ENCODE measurements at regions not wholly inside any gene's neighbourhood (a gene's known extent, or its start where the extent isn't known, plus 50 kb on each side); places are given as distances from the start of the nearest gene placed in this dataset.

GRCh38 chr22:49033616-49034015 lies 794.1 kb downstream of the BRD1 start:
- H3K27me3 ChIP-seq (ENCODE audit: insufficient read depth, poor library complexity, severe bottlenecking), result no peaks in the 10 kb centered on the region
- DNase-seq (ENCODE audit: low read depth in 1 of 2, low spot score in 1 of 2), result no peak
- TF ChIP-seq SPI1 (IDR thresholded peaks at IDR 0.05; ENCODE audit: borderline replicate concordance, low read depth) (no peak), GABPA (IDR thresholded peaks at IDR 0.05; ENCODE audit: low read depth) (no peak), POLR2AphosphoS5 (IDR thresholded peaks at IDR 0.05; ENCODE audit: low read depth) (no peak)
- TF ChIP-seq, protein P1, sequence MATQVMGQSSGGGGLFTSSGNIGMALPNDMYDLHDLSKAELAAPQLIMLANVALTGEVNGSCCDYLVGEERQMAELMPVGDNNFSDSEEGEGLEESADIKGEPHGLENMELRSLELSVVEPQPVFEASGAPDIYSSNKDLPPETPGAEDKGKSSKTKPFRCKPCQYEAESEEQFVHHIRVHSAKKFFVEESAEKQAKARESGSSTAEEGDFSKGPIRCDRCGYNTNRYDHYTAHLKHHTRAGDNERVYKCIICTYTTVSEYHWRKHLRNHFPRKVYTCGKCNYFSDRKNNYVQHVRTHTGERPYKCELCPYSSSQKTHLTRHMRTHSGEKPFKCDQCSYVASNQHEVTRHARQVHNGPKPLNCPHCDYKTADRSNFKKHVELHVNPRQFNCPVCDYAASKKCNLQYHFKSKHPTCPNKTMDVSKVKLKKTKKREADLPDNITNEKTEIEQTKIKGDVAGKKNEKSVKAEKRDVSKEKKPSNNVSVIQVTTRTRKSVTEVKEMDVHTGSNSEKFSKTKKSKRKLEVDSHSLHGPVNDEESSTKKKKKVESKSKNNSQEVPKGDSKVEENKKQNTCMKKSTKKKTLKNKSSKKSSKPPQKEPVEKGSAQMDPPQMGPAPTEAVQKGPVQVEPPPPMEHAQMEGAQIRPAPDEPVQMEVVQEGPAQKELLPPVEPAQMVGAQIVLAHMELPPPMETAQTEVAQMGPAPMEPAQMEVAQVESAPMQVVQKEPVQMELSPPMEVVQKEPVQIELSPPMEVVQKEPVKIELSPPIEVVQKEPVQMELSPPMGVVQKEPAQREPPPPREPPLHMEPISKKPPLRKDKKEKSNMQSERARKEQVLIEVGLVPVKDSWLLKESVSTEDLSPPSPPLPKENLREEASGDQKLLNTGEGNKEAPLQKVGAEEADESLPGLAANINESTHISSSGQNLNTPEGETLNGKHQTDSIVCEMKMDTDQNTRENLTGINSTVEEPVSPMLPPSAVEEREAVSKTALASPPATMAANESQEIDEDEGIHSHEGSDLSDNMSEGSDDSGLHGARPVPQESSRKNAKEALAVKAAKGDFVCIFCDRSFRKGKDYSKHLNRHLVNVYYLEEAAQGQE (IDR thresholded peaks at IDR 0.05; ENCODE audit: insufficient replicate concordance, low read depth), result no peak
- TF ChIP-seq, protein P2, sequence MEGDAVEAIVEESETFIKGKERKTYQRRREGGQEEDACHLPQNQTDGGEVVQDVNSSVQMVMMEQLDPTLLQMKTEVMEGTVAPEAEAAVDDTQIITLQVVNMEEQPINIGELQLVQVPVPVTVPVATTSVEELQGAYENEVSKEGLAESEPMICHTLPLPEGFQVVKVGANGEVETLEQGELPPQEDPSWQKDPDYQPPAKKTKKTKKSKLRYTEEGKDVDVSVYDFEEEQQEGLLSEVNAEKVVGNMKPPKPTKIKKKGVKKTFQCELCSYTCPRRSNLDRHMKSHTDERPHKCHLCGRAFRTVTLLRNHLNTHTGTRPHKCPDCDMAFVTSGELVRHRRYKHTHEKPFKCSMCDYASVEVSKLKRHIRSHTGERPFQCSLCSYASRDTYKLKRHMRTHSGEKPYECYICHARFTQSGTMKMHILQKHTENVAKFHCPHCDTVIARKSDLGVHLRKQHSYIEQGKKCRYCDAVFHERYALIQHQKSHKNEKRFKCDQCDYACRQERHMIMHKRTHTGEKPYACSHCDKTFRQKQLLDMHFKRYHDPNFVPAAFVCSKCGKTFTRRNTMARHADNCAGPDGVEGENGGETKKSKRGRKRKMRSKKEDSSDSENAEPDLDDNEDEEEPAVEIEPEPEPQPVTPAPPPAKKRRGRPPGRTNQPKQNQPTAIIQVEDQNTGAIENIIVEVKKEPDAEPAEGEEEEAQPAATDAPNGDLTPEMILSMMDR (IDR thresholded peaks at IDR 0.05; ENCODE audit: insufficient read depth, low read length), result no peak
- H3K27ac ChIP-seq (replicated peaks), result no peak overlapping the region
- no peak overlapping the region for H3K4me3 ChIP-seq (replicated peaks; ENCODE audit: insufficient read depth, low read length)

DNA sequence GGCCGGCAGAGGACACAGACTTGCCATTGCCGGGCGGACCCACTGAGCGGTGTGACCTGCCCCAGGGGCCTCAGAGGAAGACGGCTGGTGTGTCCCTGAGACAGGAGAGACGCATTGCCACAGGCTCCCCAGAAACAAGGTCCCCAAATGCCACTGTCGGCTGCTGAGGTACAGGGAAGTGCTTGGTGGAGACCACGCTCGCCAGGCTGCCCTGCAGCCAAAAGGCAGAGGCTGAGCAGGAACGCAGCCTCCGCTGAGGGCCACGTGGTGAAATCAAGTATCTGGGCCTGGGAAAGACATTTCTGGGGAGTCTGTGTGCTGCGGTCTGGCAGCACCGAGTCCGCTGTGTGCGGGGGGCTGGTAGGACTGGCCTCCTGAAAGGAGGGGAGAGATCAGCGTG lies 794.9 kb downstream of the BRD1 start:
- H3K4me3 ChIP-seq (replicated peaks; ENCODE audit: insufficient read depth, low read length), result no peak overlapping the region
- no peak for DNase-seq (ENCODE audit: low read depth in 1 of 2, low spot score in 1 of 2)
- no peaks in the 10 kb centered on the region for H3K27me3 ChIP-seq (ENCODE audit: insufficient read depth, poor library complexity, severe bottlenecking)
- no peak for TF ChIP-seq SPI1 (IDR thresholded peaks at IDR 0.05; ENCODE audit: borderline replicate concordance, low read depth)
- TF ChIP-seq, protein P2 (IDR thresholded peaks at IDR 0.05; ENCODE audit: insufficient read depth, low read length), result no peak
- no peak for TF ChIP-seq GABPA (IDR thresholded peaks at IDR 0.05; ENCODE audit: low read depth)
- TF ChIP-seq, protein P1 (IDR thresholded peaks at IDR 0.05; ENCODE audit: insufficient replicate concordance, low read depth), result no peak
- no peak for TF ChIP-seq POLR2AphosphoS5 (IDR thresholded peaks at IDR 0.05; ENCODE audit: low read depth)
- H3K27ac ChIP-seq (replicated peaks), result no peak overlapping the region

DNA sequence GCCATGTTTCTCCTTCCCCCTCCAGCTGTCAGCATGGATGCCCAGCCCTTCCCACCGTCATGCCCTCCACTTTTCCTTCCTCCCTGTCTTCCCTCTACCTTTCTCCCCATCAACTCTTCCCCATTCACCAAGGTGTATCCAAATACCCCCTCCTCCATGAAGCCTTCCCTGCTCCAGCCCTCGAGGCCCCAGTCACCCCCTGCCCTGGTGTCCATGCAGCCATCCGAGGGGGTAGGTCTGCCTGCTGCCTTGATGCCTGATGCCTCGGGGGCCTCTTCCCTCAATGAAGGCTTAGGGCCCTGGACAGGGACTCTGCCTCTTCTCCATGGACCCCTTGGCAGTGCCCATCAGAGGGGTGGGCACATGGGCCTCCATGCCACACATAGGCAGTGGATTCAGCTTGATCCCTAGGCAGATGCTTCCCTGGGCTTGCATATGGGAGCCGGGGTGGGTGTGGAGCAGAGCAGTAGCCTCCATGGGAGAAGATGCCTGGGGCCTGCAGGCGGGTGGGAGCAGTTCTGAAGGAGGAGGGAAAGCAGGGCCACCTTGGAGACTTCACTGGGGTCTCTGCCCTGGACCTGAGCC lies 795.8 kb downstream of the BRD1 start:
- TF ChIP-seq GABPA (IDR thresholded peaks at IDR 0.05; ENCODE audit: low read depth), result no peak
- TF ChIP-seq, protein P1 (IDR thresholded peaks at IDR 0.05; ENCODE audit: insufficient replicate concordance, low read depth), result no peak
- no peak for DNase-seq (ENCODE audit: low read depth in 1 of 2, low spot score in 1 of 2)
- H3K27ac ChIP-seq (replicated peaks), result no peak overlapping the region
- no peaks in the 10 kb centered on the region for H3K27me3 ChIP-seq (ENCODE audit: insufficient read depth, poor library complexity, severe bottlenecking)
- H3K4me3 ChIP-seq (replicated peaks; ENCODE audit: insufficient read depth, low read length), result no peak overlapping the region

Data from HL-60 (cell line).